Activated naive CD4-positive, alpha-beta T cell treated with anti-CD3 and anti-CD28 coated beads, Interleukin-2, amount 10 ng/mL, durations not matched to agents 7 days and 5 days (primary cell): ENCODE measurements at regions not wholly inside any gene's neighbourhood (a gene's known extent, or its start where the extent isn't known, plus 50 kb on each side); places are given as distances from the start of the nearest gene placed in this dataset.

Experiments used
- CTCF ChIA-PET: fragments of 350-600 bp; sonication (Branson Sonifier 250); formaldehyde crosslinking; loops from one replicate; lab custom pipeline; 2021; ENCODE audit warnings: antibody characterized with exemption; lab: Charles Lee
- DNase-seq: peaks from one replicate; pipeline ENCODE4 v3.0.0-alpha.2; 2020
- H3K27ac Mint-ChIP-seq: one replicate; pipeline ENCODE4 v1.8.0; 2021; ENCODE audit warnings: mild to moderate bottlenecking, moderate library complexity, mixed read lengths
- H3K27me3 Mint-ChIP-seq: one replicate; pipeline ENCODE4 v1.8.0; 2021; ENCODE audit warnings: mild to moderate bottlenecking, mixed read lengths
- H3K36me3 Mint-ChIP-seq: one replicate; pipeline ENCODE4 v1.8.0; 2021; ENCODE audit warnings: mixed read lengths
- H3K4me1 Mint-ChIP-seq: one replicate; pipeline ENCODE4 v1.8.0; 2021; ENCODE audit warnings: mixed read lengths
- H3K4me3 Mint-ChIP-seq: one replicate; pipeline ENCODE4 v1.8.0; 2021; ENCODE audit warnings: mild to moderate bottlenecking, moderate library complexity, mixed read lengths
- H3K9me3 Mint-ChIP-seq: one replicate; pipeline ENCODE4 v1.8.0; 2021; ENCODE audit warnings: mixed read lengths

GRCh38 chrX:6861456-6861855 lies 286.1 kb upstream of the STS start:
- Mint-ChIP-seq H3K4me1 (no peaks in the 10 kb centered on the region), H3K27ac (no peak overlapping the region), H3K9me3 (peaks cover 5% of the 10 kb centered on the region), H3K36me3 (no peaks in the 10 kb centered on the region), H3K27me3 (no peaks in the 10 kb centered on the region), H3K4me3 (no peak overlapping the region)
- DNase-seq = no peak
- CTCF ChIA-PET = no interaction called here

DNA sequence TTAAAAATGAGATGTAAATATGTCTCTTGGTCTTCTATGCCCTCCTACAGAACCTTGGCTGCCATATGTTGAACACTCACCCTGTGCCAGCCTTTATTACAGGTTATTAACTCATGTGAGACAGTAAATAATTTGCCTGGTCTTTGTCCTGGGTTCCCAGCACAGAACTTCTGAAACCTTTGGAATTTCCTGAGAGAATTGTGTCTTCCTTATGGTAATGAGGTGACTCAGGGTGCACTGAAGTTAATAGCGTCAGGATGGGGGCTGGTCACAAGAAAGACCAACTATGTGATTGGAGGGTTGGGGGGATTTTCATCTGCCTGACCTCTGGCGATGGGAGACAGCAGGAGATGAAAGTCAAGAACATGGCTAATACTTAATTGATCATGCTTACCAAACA lies 289.8 kb upstream of the STS start:
- no peak overlapping the region for H3K27ac Mint-ChIP-seq
- DNase-seq = no peak
- CTCF ChIA-PET = no interaction called here
- H3K4me1 Mint-ChIP-seq = no peaks in the 10 kb centered on the region
- no peaks in the 10 kb centered on the region for H3K36me3 Mint-ChIP-seq
- peaks cover 3% of the 10 kb centered on the region for H3K9me3 Mint-ChIP-seq
- no peaks in the 10 kb centered on the region for H3K27me3 Mint-ChIP-seq
- H3K4me3 Mint-ChIP-seq = no peak overlapping the region

DNA sequence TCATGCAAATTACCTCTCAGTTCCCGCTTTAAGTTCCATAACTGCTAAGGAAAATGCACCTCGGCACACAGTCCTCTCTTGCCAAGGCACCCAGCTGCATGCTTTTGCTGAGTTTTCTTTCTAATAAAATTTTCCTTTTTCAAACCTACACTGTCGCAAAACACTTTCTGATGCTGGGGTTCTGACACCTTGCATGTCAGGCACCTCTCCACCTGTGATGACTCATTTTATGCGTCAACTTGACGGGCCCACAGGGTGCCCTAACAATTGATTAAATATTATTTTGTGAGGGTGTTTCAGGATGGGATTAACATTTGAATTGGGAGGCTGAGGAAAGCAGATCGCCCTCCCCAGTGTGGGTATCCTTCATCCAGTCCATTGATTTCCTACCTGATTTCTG lies 291.0 kb upstream of the STS start:
- CTCF ChIA-PET = no interaction called here
- Mint-ChIP-seq H3K27me3 (no peaks in the 10 kb centered on the region), H3K36me3 (no peaks in the 10 kb centered on the region), H3K27ac (no peak overlapping the region), H3K4me1 (no peaks in the 10 kb centered on the region), H3K4me3 (no peak overlapping the region), H3K9me3 (peaks cover 3% of the 10 kb centered on the region)
- DNase-seq = no peak

GRCh38 chrX:6852869-6853268 lies 294.6 kb upstream of the STS start:
- CTCF ChIA-PET = no interaction called here
- no peaks in the 10 kb centered on the region for H3K9me3 Mint-ChIP-seq
- no peaks in the 10 kb centered on the region for H3K27me3 Mint-ChIP-seq
- DNase-seq = no peak
- H3K36me3 Mint-ChIP-seq = no peaks in the 10 kb centered on the region
- H3K27ac Mint-ChIP-seq = no peak overlapping the region
- H3K4me3 Mint-ChIP-seq = no peak overlapping the region
- no peaks in the 10 kb centered on the region for H3K4me1 Mint-ChIP-seq

DNA sequence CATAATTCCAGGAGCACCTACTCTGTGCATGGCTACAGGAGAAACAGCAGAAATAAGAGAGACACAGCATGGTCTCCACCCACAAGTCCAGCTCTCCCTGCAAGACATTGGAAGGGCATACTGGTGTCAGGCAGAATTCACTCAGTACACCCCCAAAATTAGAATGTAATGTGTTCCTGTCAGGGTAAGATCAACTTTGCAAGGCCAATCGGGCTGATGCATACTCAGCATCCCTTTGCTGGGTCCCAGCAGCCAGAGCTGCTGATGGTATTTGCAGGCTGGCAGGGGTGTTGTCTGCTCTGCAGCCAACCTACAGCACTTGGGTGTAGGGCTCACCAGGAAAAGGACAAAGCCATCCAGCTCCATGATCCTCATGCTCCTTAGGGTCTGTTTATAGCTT lies 295.4 kb upstream of the STS start:
- no peaks in the 10 kb centered on the region for H3K36me3 Mint-ChIP-seq
- CTCF ChIA-PET = no interaction called here
- H3K9me3 Mint-ChIP-seq = no peaks in the 10 kb centered on the region
- no peaks in the 10 kb centered on the region for H3K27me3 Mint-ChIP-seq
- H3K27ac Mint-ChIP-seq = no peak overlapping the region
- no peak for DNase-seq
- no peaks in the 10 kb centered on the region for H3K4me1 Mint-ChIP-seq
- H3K4me3 Mint-ChIP-seq = no peak overlapping the region

DNA sequence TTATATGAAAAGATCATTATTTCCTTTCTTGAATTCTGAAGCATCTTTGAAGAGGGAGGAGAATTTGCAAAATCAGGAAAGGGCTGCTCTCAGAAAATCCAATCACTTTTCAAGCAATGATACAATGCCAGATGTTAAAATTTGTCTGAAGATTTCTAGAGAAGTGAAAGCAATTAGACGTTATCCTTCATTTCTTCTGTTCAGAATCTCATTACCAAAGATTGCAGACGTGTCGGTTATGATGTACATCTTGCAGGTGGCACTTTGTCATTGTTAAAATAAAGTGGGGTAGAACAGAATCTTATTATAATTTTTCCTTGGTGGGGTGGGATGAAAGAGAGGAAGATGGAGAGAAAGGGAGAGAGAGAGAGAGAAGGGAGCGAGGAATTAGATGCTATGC lies 296.4 kb upstream of the STS start:
- no peak overlapping the region for H3K27ac Mint-ChIP-seq
- no peaks in the 10 kb centered on the region for H3K36me3 Mint-ChIP-seq
- CTCF ChIA-PET = no interaction called here
- no peak overlapping the region for H3K4me3 Mint-ChIP-seq
- no peaks in the 10 kb centered on the region for H3K4me1 Mint-ChIP-seq
- no peak for DNase-seq
- no peaks in the 10 kb centered on the region for H3K9me3 Mint-ChIP-seq
- H3K27me3 Mint-ChIP-seq = no peaks in the 10 kb centered on the region

DNA sequence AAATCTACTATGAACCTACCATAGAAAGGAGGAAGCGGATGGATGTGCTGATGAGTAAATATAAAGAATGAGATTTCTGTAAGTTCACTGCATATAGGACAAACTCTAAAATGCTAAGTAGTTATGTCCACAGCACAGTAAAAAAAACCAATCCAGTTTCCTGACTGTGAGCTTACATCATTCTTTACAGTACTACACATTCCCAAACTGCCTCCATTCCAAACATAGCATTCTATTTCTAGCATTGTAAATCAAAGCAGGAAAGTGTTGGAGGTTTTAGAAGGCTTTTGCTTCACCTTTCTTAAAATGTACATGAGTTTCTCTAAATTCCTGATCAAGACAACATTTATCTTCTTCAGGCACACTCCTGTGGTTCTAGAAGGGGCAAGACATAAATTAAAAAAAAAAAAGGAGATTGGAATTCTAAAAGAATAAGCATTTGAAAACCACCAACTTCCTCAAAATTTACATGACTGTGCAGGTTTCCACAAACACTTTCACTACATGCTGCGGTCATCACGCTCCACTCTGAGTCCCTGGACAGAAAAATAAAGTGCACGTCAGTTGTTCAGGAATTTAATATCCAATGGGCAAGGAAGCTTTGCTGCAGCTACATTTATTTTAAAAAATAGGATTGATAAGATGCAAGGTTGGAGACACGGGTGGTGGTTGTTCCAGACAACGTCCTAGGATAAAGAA lies 297.6 kb upstream of the STS start:
- CTCF ChIA-PET = no interaction called here
- no peaks in the 10 kb centered on the region for H3K27me3 Mint-ChIP-seq
- H3K4me3 Mint-ChIP-seq = no peak overlapping the region
- DNase-seq = no peak
- no peaks in the 10 kb centered on the region for H3K36me3 Mint-ChIP-seq
- H3K27ac Mint-ChIP-seq = no peak overlapping the region
- H3K9me3 Mint-ChIP-seq = no peaks in the 10 kb centered on the region
- H3K4me1 Mint-ChIP-seq = no peaks in the 10 kb centered on the region

- no peaks in the 10 kb centered on the region for H3K27me3 Mint-ChIP-seq
- DNase-seq = no peak
- H3K27ac Mint-ChIP-seq = no peak overlapping the region
- no peaks in the 10 kb centered on the region for H3K9me3 Mint-ChIP-seq
- H3K4me3 Mint-ChIP-seq = no peak overlapping the region
- CTCF ChIA-PET = no interaction called here
- no peaks in the 10 kb centered on the region for H3K4me1 Mint-ChIP-seq
- no peaks in the 10 kb centered on the region for H3K36me3 Mint-ChIP-seq
These were observed 297.7 kb upstream of the VCX3A start for GRCh38 chrX:6832619-6833018.

DNA sequence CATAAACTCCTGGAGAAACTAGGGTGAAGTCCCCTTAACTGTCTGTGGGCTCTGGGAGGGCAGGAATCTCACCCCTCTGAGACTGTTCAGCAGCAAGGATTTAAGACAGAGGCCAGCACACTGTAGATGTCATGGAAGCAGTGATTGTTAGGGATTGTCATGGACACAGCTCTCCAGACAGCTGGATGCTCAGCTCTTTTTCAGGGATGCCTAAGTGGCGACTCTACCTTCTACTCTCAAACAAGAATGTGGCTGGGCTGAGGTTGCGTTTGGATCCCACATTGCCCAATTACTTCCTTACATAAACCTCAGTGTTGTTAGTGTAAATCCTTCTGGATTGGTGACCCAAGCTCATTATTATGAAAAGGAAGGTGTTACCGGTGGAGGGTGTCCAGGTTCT lies 291.9 kb upstream of the VCX3A start:
- Mint-ChIP-seq H3K9me3 (no peaks in the 10 kb centered on the region), H3K4me3 (no peak overlapping the region), H3K27me3 (no peaks in the 10 kb centered on the region), H3K36me3 (no peaks in the 10 kb centered on the region), H3K4me1 (no peaks in the 10 kb centered on the region), H3K27ac (no peak overlapping the region)
- CTCF ChIA-PET = no interaction called here
- DNase-seq = no peak

- Mint-ChIP-seq H3K4me3 (no peak overlapping the region), H3K27me3 (no peaks in the 10 kb centered on the region), H3K27ac (no peak overlapping the region), H3K9me3 (no peaks in the 10 kb centered on the region), H3K36me3 (no peaks in the 10 kb centered on the region), H3K4me1 (no peaks in the 10 kb centered on the region)
- CTCF ChIA-PET = no interaction called here
- no peak for DNase-seq
These were observed 286.8 kb upstream of the VCX3A start for GRCh38 chrX:6821730-6822129.

DNA sequence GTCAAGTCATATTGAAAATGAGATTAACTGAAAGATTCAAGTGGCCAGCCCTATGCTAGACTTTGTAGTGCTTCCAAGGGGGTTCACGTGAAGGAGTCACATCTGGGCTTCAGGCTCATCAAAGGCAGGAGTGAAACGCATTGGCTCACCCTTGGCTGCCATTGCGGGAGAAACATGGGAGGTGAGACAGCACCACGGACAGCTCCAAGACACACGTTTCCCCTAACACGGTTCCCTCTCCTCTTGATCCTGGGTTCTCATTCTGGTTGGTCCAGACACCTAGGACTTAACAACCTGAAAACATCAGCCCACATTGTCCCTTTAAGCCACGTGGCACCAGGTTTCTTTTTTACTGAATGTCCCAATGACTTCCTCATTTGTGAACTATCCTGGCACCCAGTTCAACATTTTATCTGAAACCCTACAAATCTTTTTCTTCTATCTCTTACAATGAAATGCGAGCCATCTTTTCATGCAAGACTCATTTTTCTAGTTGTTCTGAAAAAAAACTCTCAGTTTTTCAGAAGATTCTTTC lies 279.0 kb upstream of the VCX3A start:
- no peaks in the 10 kb centered on the region for H3K9me3 Mint-ChIP-seq
- no peak overlapping the region for H3K4me3 Mint-ChIP-seq
- H3K27me3 Mint-ChIP-seq = no peaks in the 10 kb centered on the region
- CTCF ChIA-PET = no interaction called here
- H3K4me1 Mint-ChIP-seq = no peaks in the 10 kb centered on the region
- H3K27ac Mint-ChIP-seq = no peak overlapping the region
- no peaks in the 10 kb centered on the region for H3K36me3 Mint-ChIP-seq
- no peak for DNase-seq

GRCh38 chrX:6812087-6812486 lies 277.2 kb upstream of the VCX3A start:
- Mint-ChIP-seq H3K9me3 (no peaks in the 10 kb centered on the region), H3K36me3 (no peaks in the 10 kb centered on the region), H3K27ac (no peak overlapping the region), H3K4me1 (no peaks in the 10 kb centered on the region), H3K27me3 (no peaks in the 10 kb centered on the region), H3K4me3 (no peak overlapping the region)
- DNase-seq = no peak
- CTCF ChIA-PET = no interaction called here

DNA sequence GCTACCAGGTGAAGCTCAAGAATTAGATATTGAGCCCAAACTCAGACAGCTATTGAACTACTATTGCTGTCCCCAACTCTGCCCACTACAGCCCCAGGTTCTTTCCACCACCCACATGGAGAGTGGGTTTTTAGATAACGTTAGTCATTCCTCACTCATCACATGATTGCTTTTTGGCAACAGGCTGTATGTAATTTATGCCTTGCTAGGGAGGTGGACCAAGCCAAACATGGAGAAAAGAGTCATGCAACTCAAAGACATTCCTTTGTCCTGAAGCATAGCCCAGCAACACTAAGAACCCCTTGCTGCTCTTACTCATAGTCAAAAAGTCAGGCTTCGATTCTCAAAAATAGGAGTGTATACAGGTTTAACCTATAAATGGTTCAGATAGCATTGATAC lies 275.9 kb upstream of the VCX3A start:
- CTCF ChIA-PET = no interaction called here
- no peaks in the 10 kb centered on the region for H3K36me3 Mint-ChIP-seq
- no peak overlapping the region for H3K27ac Mint-ChIP-seq
- H3K4me3 Mint-ChIP-seq = no peak overlapping the region
- H3K27me3 Mint-ChIP-seq = no peaks in the 10 kb centered on the region
- H3K4me1 Mint-ChIP-seq = no peaks in the 10 kb centered on the region
- no peak for DNase-seq
- no peaks in the 10 kb centered on the region for H3K9me3 Mint-ChIP-seq

GRCh38 chrX:6803607-6804006 lies 268.7 kb upstream of the VCX3A start:
- H3K4me3 Mint-ChIP-seq = no peak overlapping the region
- no peaks in the 10 kb centered on the region for H3K4me1 Mint-ChIP-seq
- no peaks in the 10 kb centered on the region for H3K27me3 Mint-ChIP-seq
- H3K9me3 Mint-ChIP-seq = no peaks in the 10 kb centered on the region
- H3K27ac Mint-ChIP-seq = no peak overlapping the region
- H3K36me3 Mint-ChIP-seq = no peaks in the 10 kb centered on the region
- CTCF ChIA-PET = no interaction called here
- DNase-seq = no peak

DNA sequence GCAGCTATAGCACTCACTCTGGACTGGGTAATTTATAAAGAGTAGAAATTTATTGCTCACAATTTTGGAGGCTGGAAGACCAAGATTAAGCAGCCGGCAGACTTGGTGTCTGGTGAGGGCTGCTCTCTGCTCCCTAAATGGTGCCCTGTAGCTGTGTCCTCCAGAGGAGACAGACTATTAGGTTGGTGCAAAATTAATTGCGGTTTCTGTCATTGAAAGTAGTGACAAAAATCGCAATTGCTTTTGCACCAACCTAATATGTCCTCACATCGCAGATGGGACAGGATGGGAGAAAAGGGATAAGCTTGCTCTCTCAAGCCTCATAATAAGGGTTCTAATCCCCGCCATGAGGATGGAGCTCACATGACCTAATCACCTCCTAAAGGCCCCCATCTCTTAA lies 258.1 kb upstream of the VCX3A start:
- CTCF ChIA-PET = no interaction called here
- no peak for DNase-seq
- H3K4me3 Mint-ChIP-seq = no peak overlapping the region
- H3K36me3 Mint-ChIP-seq = no peaks in the 10 kb centered on the region
- H3K4me1 Mint-ChIP-seq = no peaks in the 10 kb centered on the region
- no peaks in the 10 kb centered on the region for H3K9me3 Mint-ChIP-seq
- no peak overlapping the region for H3K27ac Mint-ChIP-seq
- H3K27me3 Mint-ChIP-seq = no peaks in the 10 kb centered on the region

DNA sequence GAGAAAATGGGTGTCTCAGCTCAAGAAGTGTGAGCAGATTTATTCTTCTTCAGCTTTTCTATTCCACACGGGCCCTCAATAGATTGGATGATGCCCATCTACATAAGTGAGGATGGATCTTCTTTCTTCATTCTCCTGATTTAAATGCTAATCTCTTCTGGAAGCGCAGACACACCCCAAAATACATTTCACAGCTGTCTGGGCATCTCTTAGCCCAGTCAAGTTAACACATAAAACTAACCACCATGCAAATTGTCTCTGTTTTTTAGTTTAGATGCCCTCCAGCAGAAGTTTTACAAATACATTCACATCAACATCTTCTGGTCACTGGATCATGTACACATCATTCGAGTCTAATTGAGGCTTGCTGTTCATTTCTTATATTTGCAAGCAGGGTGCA lies 249.0 kb upstream of the VCX3A start:
- CTCF ChIA-PET = no interaction called here
- Mint-ChIP-seq H3K9me3 (no peaks in the 10 kb centered on the region), H3K4me1 (no peaks in the 10 kb centered on the region), H3K27me3 (no peaks in the 10 kb centered on the region), H3K36me3 (no peaks in the 10 kb centered on the region), H3K27ac (no peak overlapping the region), H3K4me3 (no peak overlapping the region)
- DNase-seq = no peak
